ENCODE measurements at regions not wholly inside any gene's neighbourhood (a gene's known extent, or its start where the extent isn't known, plus 50 kb on each side); places are given as distances from the start of the nearest gene placed in this dataset.

GRCh38 chr3:74507691-74508090 is 106.8 kb downstream of the CNTN3 start:
- DNase-seq (ENCODE audit: low read depth, low spot score): no peak

DNA sequence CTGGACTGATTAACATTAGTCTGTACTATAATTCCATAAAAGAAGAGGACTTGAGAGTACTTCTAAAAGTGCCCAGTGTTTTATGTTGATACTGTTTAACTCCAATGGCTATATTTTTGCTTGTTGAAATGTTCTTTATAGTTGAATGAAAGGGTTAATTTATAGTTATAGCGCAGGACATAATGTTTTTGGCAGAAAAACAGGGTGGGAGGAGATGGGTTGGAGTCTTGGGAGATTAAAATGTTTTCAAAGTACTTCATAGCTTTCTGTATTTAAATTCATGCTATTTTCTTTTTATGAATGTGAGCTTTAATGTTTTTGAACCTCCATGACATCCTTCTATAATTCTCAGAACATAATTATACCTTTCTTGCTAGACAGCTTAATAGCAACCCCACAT is 108.2 kb downstream of the CNTN3 start:
- no peak for DNase-seq (ENCODE audit: low read depth, low spot score)

GRCh38 chr3:74501007-74501406 is 113.5 kb downstream of the CNTN3 start:
- no peak for DNase-seq (ENCODE audit: low read depth, low spot score)

GRCh38 chr3:74500257-74500656 is 114.2 kb downstream of the CNTN3 start:
- no peak for DNase-seq (ENCODE audit: low read depth, low spot score)

- DNase-seq (ENCODE audit: low read depth, low spot score): no peak
Observed at GRCh38 chr3:74491874-74492273, 122.6 kb downstream of the CNTN3 start.

- no peak for DNase-seq (ENCODE audit: low read depth, low spot score)
Observed at GRCh38 chr3:74489050-74489792, 125.2 kb downstream of the CNTN3 start.

- DNase-seq (ENCODE audit: low read depth, low spot score): no peak
Observed at GRCh38 chr3:74479915-74480314, 134.5 kb downstream of the CNTN3 start.

GRCh38 chr3:74470313-74470712 is 144.1 kb downstream of the CNTN3 start:
- DNase-seq (ENCODE audit: low read depth, low spot score): no peak

DNA sequence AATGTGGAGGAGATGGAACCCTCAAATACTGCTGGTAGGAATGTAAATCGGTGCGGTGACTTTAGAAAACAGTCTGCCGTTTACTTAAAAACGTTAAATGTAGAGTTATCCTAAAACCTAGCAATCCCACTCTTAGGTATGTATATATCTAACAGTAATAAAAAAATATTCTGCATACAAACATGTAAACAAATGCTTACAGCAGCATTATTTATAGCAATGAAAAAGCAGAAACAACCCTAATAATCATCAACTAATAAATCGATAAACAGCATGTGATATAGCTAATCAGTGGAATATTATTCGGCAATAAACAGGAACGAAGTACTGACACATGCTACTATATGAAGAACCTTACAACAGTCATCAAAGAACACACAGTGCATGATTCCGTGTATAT is 144.7 kb downstream of the CNTN3 start:
- no peak for DNase-seq (ENCODE audit: low read depth, low spot score)

DNA sequence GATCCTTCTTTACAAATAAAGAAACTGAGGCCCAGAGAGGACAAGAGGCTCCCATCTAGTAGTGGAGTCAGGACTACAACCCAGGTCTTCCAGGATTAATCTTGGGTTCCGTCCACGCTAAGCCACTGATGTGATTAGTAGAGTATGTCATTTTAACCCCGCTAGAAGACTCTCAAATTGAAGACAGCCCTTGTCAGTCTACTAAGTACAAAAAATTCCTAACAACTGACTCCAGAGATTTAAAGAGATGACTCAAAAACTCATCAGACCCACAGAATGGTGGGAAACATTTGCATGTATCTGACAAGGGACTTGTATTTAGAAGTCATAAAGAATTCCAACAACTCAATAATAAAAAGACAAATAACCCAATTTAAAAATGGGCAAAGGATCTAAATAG is 145.3 kb downstream of the CNTN3 start:
- no peak for DNase-seq (ENCODE audit: low read depth, low spot score)

DNA sequence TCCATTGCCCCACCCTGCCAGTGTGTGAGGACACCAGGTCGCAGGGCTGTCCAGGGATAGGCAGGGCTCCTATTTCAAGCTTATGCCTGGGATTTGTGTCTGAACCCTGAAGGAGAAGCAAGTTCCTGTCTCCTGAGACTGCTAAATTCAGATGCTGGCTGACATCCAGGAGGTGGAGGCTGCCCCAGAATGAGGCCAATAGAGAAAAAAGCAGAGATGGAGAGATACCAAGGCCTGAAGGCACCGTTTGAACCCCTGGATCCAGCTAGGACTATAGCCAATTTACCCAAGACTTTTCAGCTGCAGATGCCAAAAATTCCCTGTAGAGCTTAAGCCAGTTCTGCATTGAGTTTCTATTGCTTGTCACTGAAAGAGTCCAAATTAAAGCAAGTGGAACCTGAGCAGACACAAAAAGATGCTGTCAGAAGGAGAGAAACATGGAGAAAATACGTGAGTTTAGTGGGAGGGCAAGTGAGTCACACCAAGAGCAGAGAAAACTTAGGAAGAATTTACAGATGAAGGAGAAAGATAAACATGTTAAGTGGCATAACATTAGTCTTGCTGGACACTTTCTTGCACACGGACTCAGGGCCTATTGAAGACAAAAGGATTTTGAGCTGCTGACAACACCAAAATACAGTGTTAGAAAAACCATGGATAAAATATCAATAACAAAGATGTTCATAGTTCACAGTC is 148.6 kb downstream of the CNTN3 start:
- no peak for DNase-seq (ENCODE audit: low read depth, low spot score)

DNA sequence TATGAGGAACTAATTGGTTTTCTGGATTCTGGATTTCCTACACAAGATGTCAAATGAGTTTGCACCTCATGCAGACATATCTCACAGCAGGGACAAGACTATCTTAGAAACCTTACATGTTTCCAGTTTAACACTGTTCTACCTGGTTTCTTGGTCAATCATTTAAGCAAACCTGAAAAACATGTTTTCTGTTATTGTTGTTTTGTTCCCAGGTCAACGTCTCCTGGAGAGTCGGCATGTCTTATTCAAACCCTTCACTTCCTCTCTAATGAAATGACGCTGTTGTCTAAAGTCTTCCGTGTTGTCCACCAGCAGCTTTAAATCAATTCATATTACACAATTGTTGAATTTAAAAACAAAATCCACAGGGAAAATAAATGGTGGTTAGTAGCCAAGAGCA is 150.9 kb downstream of the CNTN3 start:
- DNase-seq (ENCODE audit: low read depth, low spot score): no peak

GRCh38 chr3:74456166-74456565 is 158.3 kb downstream of the CNTN3 start:
- DNase-seq (ENCODE audit: low read depth, low spot score): no peak

GRCh38 chr3:74447221-74447620 is 167.2 kb downstream of the CNTN3 start:
- DNase-seq (ENCODE audit: low read depth, low spot score): no peak

DNA sequence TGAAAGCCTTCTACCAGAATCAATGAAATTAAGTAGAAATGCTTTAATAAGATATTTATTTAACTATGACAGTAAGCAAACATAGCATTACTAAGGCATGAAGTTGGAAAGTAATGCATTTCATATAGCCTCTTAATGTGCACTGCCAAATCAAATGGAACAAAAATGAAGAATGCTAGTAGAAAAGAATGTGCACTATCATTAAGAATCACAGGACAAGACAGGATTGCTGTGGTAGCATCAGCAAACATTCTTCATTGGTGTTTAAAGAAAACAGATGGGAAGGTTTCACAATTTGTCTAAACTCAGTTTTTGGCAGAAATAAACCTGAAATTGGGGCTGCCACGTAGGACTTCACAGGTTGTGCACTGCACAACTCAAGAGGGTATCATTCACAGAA is 168.9 kb downstream of the CNTN3 start:
- no peak for DNase-seq (ENCODE audit: low read depth, low spot score)

DNA sequence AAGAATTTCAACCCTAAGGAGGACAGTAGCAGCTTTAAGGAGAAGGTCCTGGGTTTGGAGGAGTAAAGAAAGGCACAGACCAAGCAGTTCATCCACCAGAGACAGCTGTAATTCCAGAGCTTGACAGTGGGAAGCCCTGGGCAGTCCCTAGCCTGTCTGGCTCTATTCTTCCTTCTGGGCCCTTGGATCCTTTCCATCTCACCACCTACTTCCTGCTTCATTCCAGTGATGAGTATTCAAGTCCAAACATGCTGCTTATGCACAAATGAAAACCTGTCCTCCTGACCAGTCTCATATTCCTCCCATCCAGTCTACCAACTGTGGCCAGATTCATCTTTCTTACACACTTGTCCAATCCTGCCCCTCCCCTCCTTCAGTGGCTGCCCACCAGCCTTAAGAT is 171.4 kb downstream of the CNTN3 start:
- DNase-seq (ENCODE audit: low read depth, low spot score): no peak

DNA sequence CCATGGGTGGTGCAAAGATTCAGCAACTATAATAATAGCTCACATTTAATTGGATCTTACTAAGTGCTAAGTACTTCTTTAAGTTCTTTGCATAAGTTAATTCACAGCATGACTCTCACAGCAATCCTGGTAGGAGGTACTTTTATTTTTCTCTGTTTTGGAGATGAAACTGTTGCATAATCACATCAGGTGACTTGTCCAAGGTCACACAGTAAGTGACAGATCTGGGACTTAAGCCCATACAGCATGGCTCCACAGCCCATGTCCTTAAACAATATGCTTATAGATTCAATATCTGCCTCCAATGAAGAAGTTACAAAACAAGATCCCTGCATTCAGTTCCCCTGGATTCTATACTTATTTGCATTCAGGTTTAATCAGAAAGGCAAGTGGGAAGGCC is 171.8 kb downstream of the CNTN3 start:
- no peak for DNase-seq (ENCODE audit: low read depth, low spot score)

- no peak for DNase-seq (ENCODE audit: low read depth, low spot score)
Observed at GRCh38 chr3:74442068-74442467, 172.4 kb downstream of the CNTN3 start.

DNA sequence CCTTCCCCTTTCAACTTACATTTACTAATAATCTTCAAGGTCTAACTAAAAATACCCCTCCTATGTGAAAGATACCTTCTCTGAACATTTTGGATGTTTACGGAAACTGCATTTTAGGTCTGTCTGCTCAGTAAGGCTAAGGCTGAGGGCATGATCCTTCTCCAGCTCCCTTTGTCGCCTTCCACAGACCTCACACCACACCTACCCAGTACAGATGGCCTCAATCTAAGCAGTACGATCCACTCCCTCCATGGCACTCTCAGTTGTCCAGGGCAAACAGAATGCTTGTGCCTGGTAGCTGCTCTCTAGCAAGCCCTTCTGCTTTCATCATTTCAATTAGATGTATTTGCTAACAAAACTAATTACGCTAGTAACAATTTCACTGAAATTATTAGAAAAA is 178.3 kb downstream of the CNTN3 start:
- no peak for DNase-seq (ENCODE audit: low read depth, low spot score)

DNA sequence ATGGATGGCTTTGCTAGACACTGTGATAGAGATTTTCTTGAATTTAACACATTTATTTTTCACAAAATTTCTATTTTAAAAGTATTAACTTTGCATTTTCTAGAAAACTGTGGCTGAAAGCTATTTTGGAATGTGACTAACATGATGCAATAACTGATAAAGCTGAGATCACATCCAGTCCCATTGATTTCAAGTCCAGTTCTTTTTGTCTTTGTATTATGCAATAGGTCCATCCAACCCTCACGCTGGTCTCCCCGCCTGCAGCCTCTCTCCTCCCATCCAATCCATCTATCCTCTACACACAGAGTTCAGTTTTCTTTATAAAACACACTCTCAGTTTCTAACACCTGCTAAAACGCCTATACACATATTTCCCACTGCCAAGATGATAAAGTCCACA is 178.8 kb downstream of the CNTN3 start:
- DNase-seq (ENCODE audit: low read depth, low spot score): no peak

GRCh38 chr3:74434406-74434805 is 180.1 kb downstream of the CNTN3 start:
- no peak for DNase-seq (ENCODE audit: low read depth, low spot score)

DNA sequence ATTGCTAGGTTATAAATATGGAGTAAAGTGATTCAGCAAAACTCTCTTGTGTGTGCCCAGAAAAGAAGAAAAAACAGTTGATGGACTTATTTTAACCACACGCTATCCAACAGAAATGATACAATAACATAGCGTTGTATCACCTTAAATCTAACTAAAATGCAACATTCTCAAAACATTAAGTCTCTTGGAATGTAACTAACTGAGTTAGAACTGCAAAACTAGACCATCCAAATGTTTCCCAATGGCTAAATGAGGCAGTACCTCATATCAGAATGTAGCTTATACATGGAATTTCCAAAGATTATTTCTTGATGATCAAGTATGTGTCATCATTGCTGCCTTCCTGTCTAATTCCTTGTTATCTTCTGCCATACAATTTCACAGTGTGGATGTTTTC is 187.9 kb downstream of the CNTN3 start:
- DNase-seq (ENCODE audit: low read depth, low spot score): no peak

GRCh38 chr3:74423867-74424266 is 190.6 kb downstream of the CNTN3 start:
- no peak for DNase-seq (ENCODE audit: low read depth, low spot score)
